Tibial nerve (tissue), 4 donors: ENCODE measurements at regions not wholly inside any gene's neighbourhood (a gene's known extent, or its start where the extent isn't known, plus 50 kb on each side); places are given as distances from the start of the nearest gene placed in this dataset.
"Not testable (repeated sequence)": the region's sequence is repeated elsewhere in the genome, so short reads cannot be mapped to it uniquely, and the experiment has no call there.

Source experiments
- DNase-seq, 2 donors: peaks; one replicate each; pipeline ENCODE4 v3.0.0-alpha.2; 2019; ENCODE audit warnings: low spot score in 2 of 2
- H3K27ac ChIP-seq, 4 donors: fragments of 200-600 bp; sonication (generic) in 3 of 4; one replicate each; pipeline ENCODE4 v1.5.1; 2017 to 2019; ENCODE audit warnings: mild to moderate bottlenecking in 1 of 4
- H3K27me3 ChIP-seq, 2 donors: fragments of 200-600 bp; sonication (generic) in 1 of 2; one replicate each; pipeline versions ENCODE4 v1.5.1 to v1.6.0; 2017 to 2019
- H3K36me3 ChIP-seq, 3 donors: fragments of 200-600 bp; sonication (generic); one replicate each; pipeline ENCODE4 v1.5.1; 2018 to 2019
- H3K4me1 ChIP-seq, 4 donors: fragments of 200-600 bp; sonication (generic) in 3 of 4; one replicate each; pipeline ENCODE4 v1.5.1; 2017 to 2019
- H3K4me3 ChIP-seq, 4 donors: fragments of 200-600 bp; sonication (generic) in 3 of 4; one replicate each; pipeline ENCODE4 v1.5.1; 2017 to 2019; ENCODE audit warnings: mild to moderate bottlenecking in 1 of 4, moderate library complexity in 1 of 4
- H3K9me3 ChIP-seq, 4 donors: fragments of 200-600 bp; sonication (generic) in 3 of 4; one replicate each; pipeline ENCODE4 v1.5.1; 2017 to 2019
- CTCF ChIP-seq, 5 experiments: fragments of 200-600 bp in 3 of 5; fragments of 450-650 bp in 2 of 5; sonication (generic) in 3 of 5; IDR thresholded peaks; one replicate each; pipeline ENCODE4 v1.5.1; 2016 to 2019; ENCODE audit warnings: antibody characterized with exemption in 5 of 5, mild to moderate bottlenecking in 3 of 5, moderate library complexity in 2 of 5
- EP300 ChIP-seq, 2 donors: sonication (generic); formaldehyde crosslinking; IDR thresholded peaks; one replicate each; pipeline ENCODE4 v1.6.1; 2017; ENCODE audit warnings: antibody characterized with exemption in 2 of 2, mild to moderate bottlenecking in 1 of 2
- POLR2A ChIP-seq, 2 donors: fragments of 450-650 bp; IDR thresholded peaks; one replicate each; pipeline ENCODE4 v1.6.1; 2017; ENCODE audit warnings: antibody characterized with exemption in 2 of 2, mild to moderate bottlenecking in 2 of 2, moderate library complexity in 2 of 2
- WGBS, 2 donors: methylation state at CpG; one replicate each; pipeline ENCODE4 v1.1.5; 2018; 5-methylcytosine and 5-hydroxymethylcytosine counted together

- Histone ChIP-seq H3K9me3 (no peaks in the 10 kb centered on the region), H3K27ac (peak overlapping the region in 2 of 4 donors; percentile 22 to 39), H3K4me1 (peaks cover 0 to 14% (median 0%) of the 10 kb centered on the region in 4 donors), H3K36me3 (no peaks in the 10 kb centered on the region), H3K4me3 (no peak overlapping the region), H3K27me3 (no peaks in the 10 kb centered on the region)
- WGBS, 2 donors: 57 to 59% methylated on average over 4 of the region's 4 CpGs
- no peak for DNase-seq
- TF ChIP-seq EP300 (IDR thresholded peaks at IDR 0.05): no peak
- TF ChIP-seq CTCF (IDR thresholded peaks at IDR 0.05): no peak
- TF ChIP-seq POLR2A (IDR thresholded peaks at IDR 0.05): no peak
Measured at GRCh38 chr3:40939741-40940130, 259.6 kb upstream of the CTNNB1 start.

GRCh38 chr3:40940651-40941050 is 258.7 kb upstream of the CTNNB1 start:
- WGBS, 2 donors: 79 to 89% methylated on average over 2 of the region's 2 CpGs
- no peak overlapping the region for H3K4me3 ChIP-seq
- no peak overlapping the region for H3K27ac ChIP-seq
- no peaks in the 10 kb centered on the region for H3K9me3 ChIP-seq
- no peak for DNase-seq
- TF ChIP-seq EP300 (IDR thresholded peaks at IDR 0.05) (no peak), POLR2A (IDR thresholded peaks at IDR 0.05) (no peak), CTCF (IDR thresholded peaks at IDR 0.05) (no peak)
- no peaks in the 10 kb centered on the region for H3K27me3 ChIP-seq
- peaks cover 0 to 14% (median 0%) of the 10 kb centered on the region in 4 donors for H3K4me1 ChIP-seq
- no peaks in the 10 kb centered on the region for H3K36me3 ChIP-seq

GRCh38 chr3:40947022-40947421 is 252.3 kb upstream of the CTNNB1 start:
- not testable (repeated sequence) for H3K27ac ChIP-seq, H3K36me3 ChIP-seq, H3K4me1 ChIP-seq, H3K4me3 ChIP-seq, H3K9me3 ChIP-seq, H3K27me3 ChIP-seq, DNase-seq
- WGBS, 2 donors: 94 to 97% methylated on average over 3 of the region's 3 CpGs

- H3K27me3 ChIP-seq, H3K4me1 ChIP-seq, H3K27ac ChIP-seq, H3K36me3 ChIP-seq, DNase-seq, H3K4me3 ChIP-seq: not testable (repeated sequence)
- WGBS, 2 donors: 42 to 58% methylated on average over 3 of the region's 3 CpGs
- peaks cover 0 to 12% (median 5%) of the 10 kb centered on the region in 4 donors for H3K9me3 ChIP-seq
- TF ChIP-seq EP300 (IDR thresholded peaks at IDR 0.05): peak in 1 of 2 donors; percentile 11
Measured at GRCh38 chr3:40949347-40949746, 250.0 kb upstream of the CTNNB1 start.

GRCh38 chr3:40951636-40952035 is 247.7 kb upstream of the CTNNB1 start:
- TF ChIP-seq EP300 (IDR thresholded peaks at IDR 0.05) (no peak), POLR2A (IDR thresholded peaks at IDR 0.05) (no peak), CTCF (IDR thresholded peaks at IDR 0.05) (no peak)

GRCh38 chr3:40961104-40961857 is 238.0 kb upstream of the CTNNB1 start:
- no peaks in the 10 kb centered on the region for H3K4me1 ChIP-seq
- peaks cover 0 to 21% (median 3%) of the 10 kb centered on the region in 4 donors for H3K9me3 ChIP-seq
- H3K27ac ChIP-seq: no peak overlapping the region
- no peaks in the 10 kb centered on the region for H3K36me3 ChIP-seq
- H3K4me3 ChIP-seq: no peak overlapping the region
- 73 to 85% methylated on average over 5 of the region's 5 CpGs for WGBS, 2 donors
- TF ChIP-seq CTCF (IDR thresholded peaks at IDR 0.05) (no peak), POLR2A (IDR thresholded peaks at IDR 0.05) (no peak), EP300 (IDR thresholded peaks at IDR 0.05) (no peak)
- H3K27me3 ChIP-seq: no peaks in the 10 kb centered on the region
- DNase-seq: no peak

More at GRCh38 chr3:40951636-40952035, 247.7 kb upstream of the CTNNB1 start:
- H3K27ac ChIP-seq: no peak overlapping the region
- no peak for DNase-seq
- H3K4me1 ChIP-seq: no peaks in the 10 kb centered on the region
- H3K27me3 ChIP-seq: no peaks in the 10 kb centered on the region
- H3K4me3 ChIP-seq: no peak overlapping the region
- peaks cover 0 to 12% (median 5%) of the 10 kb centered on the region in 4 donors for H3K9me3 ChIP-seq
- no peaks in the 10 kb centered on the region for H3K36me3 ChIP-seq
